Dermis blood vessel endothelial cell (primary cell): ENCODE measurements at regions not wholly inside any gene's neighbourhood (a gene's known extent, or its start where the extent isn't known, plus 50 kb on each side); places are given as distances from the start of the nearest gene placed in this dataset.
"Not testable (repeated sequence)": the region's sequence is repeated elsewhere in the genome, so short reads cannot be mapped to it uniquely, and the experiment has no call there.

Source experiments
- DNase-seq: peaks from one replicate; pipeline ENCODE4 v3.0.0; 2010

- no peak for DNase-seq
These were observed 160.9 kb downstream of the RTL9 start for GRCh38 chrX:110519501-110519900.

GRCh38 chrX:110519906-110520452, 161.3 kb downstream of the RTL9 start:
- DNase-seq, result no peak

DNA sequence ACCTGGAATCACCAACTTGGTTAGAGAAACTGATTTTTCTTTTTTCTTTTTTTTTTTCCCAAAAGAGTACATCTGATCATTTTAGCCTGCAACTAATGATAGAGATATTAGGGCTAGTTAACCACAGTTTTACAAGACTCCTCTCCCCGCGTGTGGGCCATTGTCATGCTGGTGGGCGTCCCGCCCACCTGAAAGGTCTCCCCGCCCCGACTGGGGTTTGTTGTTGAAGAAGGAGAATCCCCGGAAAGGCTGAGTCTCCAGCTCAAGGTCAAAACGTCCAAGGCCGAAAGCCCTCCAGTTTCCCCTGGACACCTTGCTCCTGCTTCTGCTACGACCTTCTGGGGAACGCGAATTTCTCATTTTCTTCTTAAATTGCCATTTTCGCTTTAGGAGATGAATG, 162.0 kb downstream of the RTL9 start:
- DNase-seq, result not testable (repeated sequence)

DNA sequence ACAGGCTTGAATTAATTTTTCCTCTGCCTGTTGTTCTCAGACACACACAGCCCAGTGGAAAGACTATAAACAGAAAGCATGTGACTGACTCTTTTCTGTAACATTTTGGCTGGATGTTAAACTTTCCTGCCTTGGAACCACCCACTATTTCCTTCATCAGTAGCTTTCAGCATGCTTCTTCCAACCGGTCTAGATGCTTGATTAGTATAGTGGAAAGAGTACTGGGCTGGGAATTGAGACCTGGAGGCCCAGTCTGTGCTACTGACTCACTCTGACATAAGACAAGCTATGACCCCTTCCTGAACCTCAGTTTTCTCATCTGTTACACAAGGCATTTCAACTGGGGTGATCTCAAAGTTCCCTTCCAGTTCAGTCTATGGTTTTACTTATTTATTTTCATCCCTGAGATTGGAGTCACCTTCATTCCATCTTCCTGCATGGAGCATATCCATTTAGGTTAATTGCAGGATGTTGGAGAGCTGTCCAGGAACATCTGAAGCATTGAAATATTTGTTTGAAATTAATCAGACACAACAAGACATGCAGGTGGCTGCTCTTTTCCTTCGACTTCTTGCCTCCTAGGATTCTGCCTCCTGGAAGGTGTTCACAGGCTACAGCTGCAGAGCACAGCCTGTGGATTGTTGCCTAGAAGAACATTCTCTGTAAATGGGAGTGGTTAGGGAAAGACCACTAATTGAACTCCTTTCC, 173.4 kb downstream of the RTL9 start:
- no peak for DNase-seq

- DNase-seq, result no peak
These were observed 173.9 kb downstream of the RTL9 start for GRCh38 chrX:110532581-110532931.

DNA sequence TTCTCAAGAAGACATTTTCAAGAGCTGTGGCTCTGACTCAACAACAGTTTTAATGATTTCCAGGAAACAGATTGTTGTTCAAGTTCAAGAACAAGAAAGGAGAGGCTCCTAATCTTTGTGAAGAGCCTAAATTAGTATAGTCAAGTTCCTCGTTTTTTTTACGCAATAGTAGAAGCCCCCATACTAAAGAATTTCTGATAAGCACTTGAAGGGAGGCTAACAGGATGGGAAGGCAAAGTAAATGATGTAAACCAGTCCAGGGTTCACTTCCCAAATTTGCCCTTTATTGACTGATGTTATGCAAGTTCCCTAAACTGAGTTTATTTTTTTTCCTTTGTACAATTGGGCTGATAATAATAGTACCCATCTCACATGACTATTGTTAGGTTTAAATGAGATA, 178.2 kb downstream of the RTL9 start:
- DNase-seq, result no peak

- DNase-seq, result no peak
These were observed 182.6 kb downstream of the RTL9 start for GRCh38 chrX:110541266-110541665.

- not testable (repeated sequence) for DNase-seq
These were observed 192.2 kb downstream of the RTL9 start for GRCh38 chrX:110550854-110551253.

DNA sequence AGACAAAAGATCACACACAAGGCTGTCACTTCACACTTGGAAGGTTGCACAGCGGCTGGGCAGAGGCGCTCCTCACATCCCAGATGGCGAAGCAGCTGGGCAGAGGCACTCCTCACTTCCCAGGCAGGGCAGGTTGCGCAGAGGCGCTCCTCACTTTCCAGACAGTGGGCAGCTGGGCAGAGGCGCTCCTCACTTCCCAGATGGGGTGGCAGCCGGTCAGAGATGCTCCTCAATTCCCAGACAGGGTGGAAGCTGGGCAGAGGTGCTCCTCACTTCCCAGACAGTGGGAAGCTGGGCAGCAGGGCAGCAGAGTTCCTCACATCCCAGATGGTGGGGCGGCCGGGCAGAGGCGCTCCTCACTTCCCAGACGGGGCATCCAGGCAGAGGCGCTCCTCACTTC, 199.2 kb downstream of the RTL9 start:
- DNase-seq, result no peak

DNA sequence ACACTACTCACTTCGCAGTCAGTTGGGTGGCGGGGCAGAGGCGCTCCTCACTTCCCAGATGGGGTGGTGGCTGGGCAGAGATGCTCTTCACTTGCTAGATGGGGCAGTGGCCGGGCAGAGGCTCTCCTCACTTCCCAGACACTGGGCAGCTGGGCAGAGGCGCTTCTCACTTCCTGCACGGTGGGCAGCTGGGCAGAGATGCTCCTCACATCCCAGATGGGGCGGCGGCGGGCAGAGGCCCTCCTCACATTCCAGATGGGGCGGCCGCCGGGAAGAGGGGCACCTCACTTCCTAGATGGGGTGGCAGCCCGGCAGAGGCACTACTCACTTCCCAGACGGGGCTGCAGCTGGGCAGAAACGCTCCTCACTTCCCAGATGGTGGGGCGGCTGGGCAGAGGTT, 199.8 kb downstream of the RTL9 start:
- DNase-seq, result no peak

- no peak for DNase-seq
These were observed 202.4 kb downstream of the RTL9 start for GRCh38 chrX:110561034-110561433.

DNA sequence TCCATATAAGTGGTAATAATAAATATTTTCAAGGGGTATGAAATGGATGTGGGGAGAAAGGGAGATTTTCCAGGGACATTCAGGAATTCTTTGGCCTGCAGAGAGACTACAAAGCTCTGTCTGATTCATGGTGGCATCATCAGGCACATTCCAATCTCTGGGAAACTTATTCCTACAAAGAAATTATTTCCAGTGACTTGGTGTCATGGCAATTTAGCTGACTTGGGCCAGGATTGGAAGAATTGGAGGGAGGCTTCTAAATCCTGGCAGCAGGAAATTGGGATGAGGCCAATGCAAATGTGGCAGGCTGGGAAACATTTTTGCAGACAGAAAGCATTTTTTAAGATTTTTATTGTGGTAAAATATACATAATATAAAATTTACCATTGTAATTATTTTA, 204.6 kb downstream of the RTL9 start:
- no peak for DNase-seq

GRCh38 chrX:110568441-110568840, 209.8 kb downstream of the RTL9 start:
- no peak for DNase-seq

DNA sequence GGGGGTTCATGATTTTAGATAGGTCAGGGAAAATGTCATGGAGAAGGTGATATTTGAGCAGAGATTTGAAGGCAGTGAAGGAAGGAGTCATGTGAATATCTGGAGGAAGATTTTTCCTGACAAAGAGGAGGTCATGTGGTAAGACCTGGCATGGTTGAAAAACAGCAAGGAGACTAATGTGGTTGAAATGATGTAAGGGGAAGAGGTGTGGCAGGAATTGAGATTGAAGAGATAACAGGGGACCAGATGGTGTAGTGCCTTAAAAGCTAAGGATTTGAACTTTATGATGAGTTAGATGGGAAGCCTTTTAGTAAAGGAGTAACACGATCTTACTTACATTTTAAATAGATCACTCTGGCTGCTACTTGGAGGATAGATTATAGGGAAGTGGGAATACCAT, 210.9 kb downstream of the RTL9 start:
- no peak for DNase-seq

DNA sequence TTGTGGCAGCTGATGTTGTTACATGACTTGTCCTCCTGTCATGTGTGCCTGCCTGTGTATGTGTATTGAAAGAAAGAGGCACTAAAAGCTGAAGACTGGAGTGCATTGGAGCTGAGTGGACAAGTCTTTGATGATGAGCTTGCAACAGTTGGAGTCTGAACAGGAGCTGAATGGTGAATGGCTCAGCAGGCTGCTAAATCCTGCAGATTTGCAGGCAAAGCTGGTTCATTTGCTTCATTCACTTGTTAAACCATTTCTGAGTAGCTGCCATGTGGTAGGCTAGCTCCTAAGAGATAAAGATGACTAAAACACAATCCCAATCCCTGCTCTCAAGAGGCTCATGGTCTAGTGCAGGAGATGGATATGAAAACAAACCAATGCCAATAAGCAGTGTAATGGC, 217.3 kb downstream of the CHRDL1 start:
- DNase-seq, result no peak

DNA sequence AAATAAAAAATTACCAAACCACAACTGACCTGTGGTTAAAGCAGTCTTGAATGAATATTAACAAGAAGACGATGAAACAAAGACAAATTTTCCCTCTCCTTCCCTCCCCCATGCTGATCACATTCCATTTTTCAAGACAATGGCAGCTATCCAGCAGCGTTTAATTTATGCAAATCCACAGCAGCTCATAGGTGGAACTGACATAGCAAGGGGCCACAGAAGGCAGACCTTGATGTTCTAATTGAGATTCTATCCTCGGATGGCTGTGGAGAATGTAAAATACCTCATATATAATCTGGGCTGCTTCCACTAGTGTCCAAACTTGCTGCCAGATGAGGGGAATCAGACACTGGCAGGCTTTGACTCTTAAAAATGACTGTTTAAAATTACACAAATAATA, 211.5 kb downstream of the CHRDL1 start:
- DNase-seq, result no peak

- no peak for DNase-seq
These were observed 207.5 kb downstream of the CHRDL1 start for GRCh38 chrX:110588164-110588563.

GRCh38 chrX:110588853-110589252, 206.8 kb downstream of the CHRDL1 start:
- DNase-seq, result no peak

DNA sequence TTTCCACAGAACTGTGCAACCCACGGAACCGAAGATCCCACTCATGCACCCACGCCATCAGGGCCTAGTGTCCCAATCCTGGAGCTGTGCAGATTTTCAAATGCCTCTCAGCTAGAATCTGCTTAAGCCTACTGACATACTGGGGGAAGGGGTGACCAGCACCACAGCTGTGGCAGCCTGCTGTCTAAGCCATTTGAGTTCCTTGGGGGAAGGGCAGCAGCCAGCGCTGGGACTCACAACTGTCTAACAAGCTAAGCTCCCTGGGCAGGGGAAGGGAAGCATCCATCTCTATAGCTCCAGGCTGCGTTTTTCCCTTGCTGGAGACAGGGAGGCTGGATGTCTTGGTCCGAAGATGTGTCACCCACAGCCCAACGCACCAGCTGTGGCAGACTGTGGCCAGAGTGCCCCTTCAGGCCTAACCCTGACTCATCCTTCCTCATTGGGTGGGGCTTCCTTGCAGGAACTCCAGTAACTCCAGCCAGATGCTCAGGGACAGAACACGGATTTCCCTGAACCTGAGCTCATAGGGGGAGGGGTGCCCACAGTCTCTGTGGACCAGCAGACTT, 194.8 kb downstream of the CHRDL1 start:
- no peak for DNase-seq

DNA sequence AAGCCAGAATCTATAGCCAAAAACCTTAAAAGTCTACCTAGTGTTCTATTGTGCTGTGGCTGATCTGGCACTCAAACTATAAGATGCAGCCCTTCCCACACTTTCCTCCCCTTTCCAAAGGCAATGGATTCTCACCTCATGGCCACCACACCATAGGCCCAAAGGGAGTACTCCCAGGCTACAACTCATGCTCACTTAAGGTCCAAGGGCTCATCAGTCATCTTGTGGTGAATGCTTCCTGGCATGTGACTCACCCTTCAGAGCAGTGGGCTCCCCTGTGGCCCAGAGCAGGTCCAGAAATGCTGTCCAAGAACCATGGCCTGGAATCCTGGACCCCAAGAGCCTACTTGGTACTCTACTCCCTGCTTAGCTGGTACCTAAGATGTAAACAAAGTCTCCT, 181.0 kb downstream of the CHRDL1 start:
- no peak for DNase-seq
